ENCODE measurements at regions not wholly inside any gene's neighbourhood (a gene's known extent, or its start where the extent isn't known, plus 50 kb on each side); places are given as distances from the start of the nearest gene placed in this dataset.

GRCh38 chr2:67838205-67838604 lies 224.6 kb downstream of the C1D start:
- no peak for TF ChIP-seq CTCF (IDR thresholded peaks at IDR 0.05; ENCODE audit: borderline replicate concordance, insufficient read depth, low read depth, low read length)

GRCh38 chr2:67839242-67839641 lies 223.6 kb downstream of the C1D start:
- H3K4me3 ChIP-seq (ENCODE audit: low read depth, low read length): no peak overlapping the region
- TF ChIP-seq CTCF (IDR thresholded peaks at IDR 0.05; ENCODE audit: borderline replicate concordance, insufficient read depth, low read depth, low read length): no peak

More at GRCh38 chr2:67838205-67838604, 224.6 kb downstream of the C1D start:
- H3K4me3 ChIP-seq (ENCODE audit: low read depth, low read length): no peak overlapping the region

- TF ChIP-seq CTCF (IDR thresholded peaks at IDR 0.05; ENCODE audit: borderline replicate concordance, insufficient read depth, low read depth, low read length): no peak
- no peak overlapping the region for H3K4me3 ChIP-seq (ENCODE audit: low read depth, low read length)
Observed at GRCh38 chr2:67839668-67840067, 223.1 kb downstream of the C1D start.

GRCh38 chr2:67840460-67841068 lies 222.2 kb downstream of the C1D start:
- peak; percentile 76 for TF ChIP-seq CTCF (IDR thresholded peaks at IDR 0.05; ENCODE audit: borderline replicate concordance, insufficient read depth, low read depth, low read length)

GRCh38 chr2:67841711-67842110 lies 221.1 kb downstream of the C1D start:
- H3K4me3 ChIP-seq (ENCODE audit: low read depth, low read length): no peak overlapping the region
- TF ChIP-seq CTCF (IDR thresholded peaks at IDR 0.05; ENCODE audit: borderline replicate concordance, insufficient read depth, low read depth, low read length): no peak

More at GRCh38 chr2:67840460-67841068, 222.2 kb downstream of the C1D start:
- no peak overlapping the region for H3K4me3 ChIP-seq (ENCODE audit: low read depth, low read length)

- H3K4me3 ChIP-seq (ENCODE audit: low read depth, low read length): no peak overlapping the region
- TF ChIP-seq CTCF (IDR thresholded peaks at IDR 0.05; ENCODE audit: borderline replicate concordance, insufficient read depth, low read depth, low read length): no peak
Observed at GRCh38 chr2:67842375-67842959, 220.3 kb downstream of the C1D start.

- no peak overlapping the region for H3K4me3 ChIP-seq (ENCODE audit: low read depth, low read length)
- TF ChIP-seq CTCF (IDR thresholded peaks at IDR 0.05; ENCODE audit: borderline replicate concordance, insufficient read depth, low read depth, low read length): no peak
Observed at GRCh38 chr2:67844024-67844540, 218.7 kb downstream of the C1D start.
